ENCODE measurements at regions not wholly inside any gene's neighbourhood (a gene's known extent, or its start where the extent isn't known, plus 50 kb on each side); places are given as distances from the start of the nearest gene placed in this dataset.
"Not testable (repeated sequence)": the region's sequence is repeated elsewhere in the genome, so short reads cannot be mapped to it uniquely, and the experiment has no call there.

- DNase-seq, result no peak
Observed at GRCh38 chr13:39895254-39895653, 239.8 kb downstream of the COG6 start.

- no peak for DNase-seq
Observed at GRCh38 chr13:39897636-39898035, 242.2 kb downstream of the COG6 start.

GRCh38 chr13:39900106-39900750, 244.8 kb downstream of the COG6 start:
- no peak for DNase-seq

GRCh38 chr13:39904959-39905358, 249.5 kb downstream of the COG6 start:
- no peak for DNase-seq

- DNase-seq, result no peak
Observed at GRCh38 chr13:39909634-39910033, 254.2 kb downstream of the COG6 start.

GRCh38 chr13:39910041-39910440, 254.6 kb downstream of the COG6 start:
- no peak for DNase-seq

- DNase-seq, result no peak
Observed at GRCh38 chr13:39910833-39911232, 255.4 kb downstream of the COG6 start.

GRCh38 chr13:39913339-39913738, 257.9 kb downstream of the COG6 start:
- DNase-seq, result no peak

- DNase-seq, result no peak
Observed at GRCh38 chr13:39913928-39914327, 258.5 kb downstream of the COG6 start.

- no peak for DNase-seq
Observed at GRCh38 chr13:39915418-39915817, 260.0 kb downstream of the COG6 start.

- no peak for DNase-seq
Observed at GRCh38 chr13:39916330-39916729, 260.9 kb downstream of the COG6 start.

GRCh38 chr13:39918620-39919236, 263.3 kb downstream of the COG6 start:
- no peak for DNase-seq

- DNase-seq, result no peak
Observed at GRCh38 chr13:39920613-39921012, 265.2 kb downstream of the COG6 start.

- DNase-seq, result no peak
Observed at GRCh38 chr13:39926345-39926744, 270.9 kb downstream of the COG6 start.

- no peak for DNase-seq
Observed at GRCh38 chr13:39928261-39928660, 272.8 kb downstream of the COG6 start.

- DNase-seq, result no peak
Observed at GRCh38 chr13:39929583-39929982, 274.1 kb downstream of the COG6 start.

GRCh38 chr13:39930060-39930459, 274.6 kb downstream of the COG6 start:
- DNase-seq, result no peak

GRCh38 chr13:39930544-39931444, 275.3 kb downstream of the COG6 start:
- no peak for DNase-seq

- no peak for DNase-seq
Observed at GRCh38 chr13:39931505-39931904, 276.0 kb downstream of the COG6 start.

- not testable (repeated sequence) for DNase-seq
Observed at GRCh38 chr13:39932514-39932913, 277.1 kb downstream of the COG6 start.

GRCh38 chr13:39935155-39935554, 279.7 kb downstream of the COG6 start:
- DNase-seq, result no peak

- no peak for DNase-seq
Observed at GRCh38 chr13:39938596-39938995, 283.1 kb downstream of the COG6 start.

- DNase-seq, result no peak
Observed at GRCh38 chr13:39941236-39941635, 285.8 kb downstream of the COG6 start.
